GM19351 (cell line): ENCODE measurements at regions not wholly inside any gene's neighbourhood (a gene's known extent, or its start where the extent isn't known, plus 50 kb on each side); places are given as distances from the start of the nearest gene placed in this dataset.
A peak's percentile ranks its signal among the peaks of the same experiment; 100 is the strongest.

ENCODE experiments used
- ATAC-seq: cut with Tn5 transposase; IDR thresholded peaks from one replicate; pipeline ENCODE4 v1.9.1; 2021; ENCODE audit warnings: mild to moderate bottlenecking, moderate library complexity; ENCODE audit not compliant: unreplicated experiment

- no peak for ATAC-seq
Measured at GRCh38 chr20:11270566-11270965, 596.8 kb upstream of the JAG1 start.

- no peak for ATAC-seq
Measured at GRCh38 chr20:11271319-11271718, 597.5 kb upstream of the JAG1 start.

- no peak for ATAC-seq
Measured at GRCh38 chr20:11271920-11272594, 598.3 kb upstream of the JAG1 start.

GRCh38 chr20:11274141-11274594 lies 600.4 kb upstream of the JAG1 start:
- peak; percentile 86 for ATAC-seq

- no peak for ATAC-seq
Measured at GRCh38 chr20:11275740-11276139, 601.9 kb upstream of the JAG1 start.

GRCh38 chr20:11277170-11277569 lies 603.4 kb upstream of the JAG1 start:
- ATAC-seq = no peak

GRCh38 chr20:11277858-11278257 lies 604.1 kb upstream of the JAG1 start:
- no peak for ATAC-seq

GRCh38 chr20:11278461-11278860 lies 604.7 kb upstream of the JAG1 start:
- no peak for ATAC-seq

GRCh38 chr20:11281240-11281639 lies 607.4 kb upstream of the JAG1 start:
- no peak for ATAC-seq

GRCh38 chr20:11281768-11282167 lies 608.0 kb upstream of the JAG1 start:
- no peak for ATAC-seq

GRCh38 chr20:11287126-11287525 lies 613.3 kb upstream of the JAG1 start:
- ATAC-seq = no peak

GRCh38 chr20:11296221-11296620 lies 621.5 kb upstream of the BTBD3 start:
- no peak for ATAC-seq

GRCh38 chr20:11296951-11297350 lies 620.7 kb upstream of the BTBD3 start:
- ATAC-seq = no peak

- ATAC-seq = no peak
Measured at GRCh38 chr20:11301699-11302098, 616.0 kb upstream of the BTBD3 start.

- no peak for ATAC-seq
Measured at GRCh38 chr20:11302436-11302835, 615.3 kb upstream of the BTBD3 start.

GRCh38 chr20:11304795-11305194 lies 612.9 kb upstream of the BTBD3 start:
- ATAC-seq = no peak

GRCh38 chr20:11305406-11305805 lies 612.3 kb upstream of the BTBD3 start:
- ATAC-seq = no peak

- no peak for ATAC-seq
Measured at GRCh38 chr20:11311659-11312224, 606.0 kb upstream of the BTBD3 start.

- ATAC-seq = no peak
Measured at GRCh38 chr20:11315525-11315924, 602.2 kb upstream of the BTBD3 start.

- no peak for ATAC-seq
Measured at GRCh38 chr20:11316244-11316643, 601.4 kb upstream of the BTBD3 start.

GRCh38 chr20:11320033-11320432 lies 597.7 kb upstream of the BTBD3 start:
- ATAC-seq = no peak

- no peak for ATAC-seq
Measured at GRCh38 chr20:11323816-11324215, 593.9 kb upstream of the BTBD3 start.

- no peak for ATAC-seq
Measured at GRCh38 chr20:11324990-11325389, 592.7 kb upstream of the BTBD3 start.
